NCI-H526 treated with DMSO at 0.1 percent for 48 hours (cell line): ENCODE measurements at regions not wholly inside any gene's neighbourhood (a gene's known extent, or its start where the extent isn't known, plus 50 kb on each side); places are given as distances from the start of the nearest gene placed in this dataset.
"Not testable (repeated sequence)": the region's sequence is repeated elsewhere in the genome, so short reads cannot be mapped to it uniquely, and the experiment has no call there.

Experiments
- DNase-seq: peaks from one replicate; lab custom pipeline; 2025; lab: John Stamatoyannopoulos, UW

DNA sequence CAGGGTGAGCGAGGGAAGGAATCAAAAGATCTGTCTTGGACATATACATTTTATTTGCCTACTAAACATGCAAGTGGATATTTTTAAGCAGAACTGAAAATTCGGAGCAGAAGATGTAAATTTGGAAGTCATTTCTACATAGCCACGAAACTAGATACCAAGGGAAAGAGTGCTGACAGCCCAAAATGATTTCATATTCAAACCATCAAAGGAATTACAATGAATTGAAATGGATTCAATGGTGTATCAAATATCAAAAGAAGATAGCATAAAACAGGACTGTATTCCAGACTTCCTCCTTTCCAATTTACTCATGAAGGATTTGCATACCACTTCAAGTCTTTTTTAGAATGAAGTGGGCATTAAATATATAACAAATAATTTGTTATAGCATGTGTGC is 313.5 kb upstream of the KITLG start:
- DNase-seq, result peak; percentile 58

DNA sequence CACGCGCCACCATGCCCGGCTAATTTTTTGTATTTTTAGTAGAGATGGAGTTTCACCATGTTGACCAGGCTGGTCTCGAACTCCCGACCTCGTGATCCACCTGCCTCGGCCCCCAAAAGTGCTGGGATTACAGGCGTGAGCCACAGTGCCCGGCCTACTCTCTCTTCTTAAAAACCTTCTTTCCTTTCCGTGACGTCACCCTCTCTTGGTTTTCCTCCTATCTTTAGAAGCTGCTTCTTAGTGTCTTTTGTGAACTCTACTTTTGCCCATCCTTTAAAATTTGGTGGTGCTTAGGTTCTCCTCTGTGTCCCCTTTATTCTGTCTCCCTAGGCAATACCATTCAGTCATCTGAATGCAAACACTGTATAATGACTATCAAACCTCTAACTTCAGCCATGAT is 311.2 kb upstream of the KITLG start:
- not testable (repeated sequence) for DNase-seq

DNA sequence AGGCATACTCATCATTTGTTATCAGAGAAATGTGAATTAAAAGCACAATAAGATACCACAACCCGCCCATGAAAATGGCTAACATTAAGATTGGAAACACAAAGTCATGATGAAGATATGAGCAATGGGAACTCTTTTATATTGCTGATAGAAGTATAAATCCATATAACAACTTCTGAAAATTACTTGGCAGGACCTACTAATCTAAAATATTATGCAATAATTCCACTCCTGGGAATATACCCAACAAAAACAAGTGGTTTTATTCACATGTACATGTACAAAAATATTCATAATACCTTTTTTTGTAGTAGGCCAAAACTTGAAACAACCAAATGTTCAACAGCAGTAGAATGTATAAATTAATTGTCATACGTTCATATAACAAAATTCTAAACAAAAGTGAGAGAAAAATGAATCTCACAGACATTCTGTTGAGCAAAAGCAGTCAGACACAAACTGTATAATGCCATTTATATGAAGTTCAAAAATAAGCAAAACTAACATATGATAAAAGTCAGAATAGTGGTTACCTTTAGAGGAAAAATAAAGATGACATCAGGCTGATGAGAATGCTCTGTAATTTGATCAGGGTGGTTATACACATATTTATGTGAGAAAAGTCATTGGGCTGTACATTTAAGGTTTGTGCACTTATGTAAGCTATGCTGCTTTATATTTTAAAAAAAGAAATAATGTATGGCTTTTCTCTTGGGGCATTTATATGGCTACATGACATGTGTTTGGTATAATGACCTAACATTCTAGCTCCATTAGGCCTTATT is 309.2 kb upstream of the KITLG start:
- no peak for DNase-seq

DNA sequence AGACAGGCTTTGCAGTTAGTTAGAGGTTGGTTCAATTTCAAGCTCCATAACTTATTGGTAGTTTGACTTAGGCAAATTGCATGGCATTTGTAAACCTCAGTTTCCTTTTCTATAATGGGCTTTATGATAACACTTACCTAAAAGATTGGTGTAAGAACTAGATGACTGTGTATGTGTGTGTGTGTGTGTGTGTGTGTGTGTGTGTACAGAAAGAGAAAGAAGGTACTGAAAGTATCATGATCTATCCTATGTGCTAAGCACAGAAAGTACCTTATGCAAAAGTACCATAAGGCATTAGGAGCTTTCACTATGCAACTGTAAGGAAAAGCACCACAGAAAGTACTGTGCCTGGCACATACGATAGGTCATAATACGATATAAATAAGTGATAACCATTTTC is 304.3 kb upstream of the KITLG start:
- DNase-seq, result no peak

DNA sequence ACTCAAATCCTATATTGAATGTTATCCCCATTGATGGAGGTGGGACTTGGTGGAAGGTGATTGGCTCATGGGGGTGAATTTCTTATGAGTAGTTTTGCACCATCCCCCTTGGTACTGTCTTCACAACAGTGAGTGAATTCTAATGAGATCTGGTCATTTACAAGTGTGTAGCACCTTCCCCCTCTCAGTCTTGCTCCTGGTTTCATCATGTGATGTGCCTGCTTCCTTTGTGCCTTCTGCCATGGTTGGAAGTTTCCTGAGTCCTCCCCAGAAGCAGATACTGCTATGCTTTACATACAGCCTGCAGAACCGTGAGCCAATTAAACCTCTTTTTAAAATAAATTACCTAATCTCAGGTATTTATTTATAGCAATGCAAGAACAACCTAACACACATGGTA is 302.4 kb upstream of the KITLG start:
- no peak for DNase-seq

DNA sequence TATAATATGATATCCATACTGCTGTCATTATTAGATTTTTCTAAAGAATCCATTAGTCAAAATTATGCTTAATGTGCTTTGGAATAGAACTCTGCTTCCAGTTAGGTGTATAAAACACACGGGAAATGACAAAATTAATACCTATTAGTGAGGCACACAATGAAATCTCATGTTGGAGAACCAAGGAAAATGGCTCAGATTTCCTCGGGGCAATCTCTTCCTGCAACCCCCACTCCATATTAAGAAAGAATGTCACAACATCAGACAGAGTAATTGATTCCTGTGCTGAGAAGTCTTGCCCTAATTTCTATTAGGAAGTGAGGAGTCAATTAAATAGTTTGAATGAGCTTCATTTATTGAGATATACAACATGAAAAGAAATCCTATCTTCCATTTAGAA is 299.8 kb upstream of the KITLG start:
- DNase-seq, result no peak

DNA sequence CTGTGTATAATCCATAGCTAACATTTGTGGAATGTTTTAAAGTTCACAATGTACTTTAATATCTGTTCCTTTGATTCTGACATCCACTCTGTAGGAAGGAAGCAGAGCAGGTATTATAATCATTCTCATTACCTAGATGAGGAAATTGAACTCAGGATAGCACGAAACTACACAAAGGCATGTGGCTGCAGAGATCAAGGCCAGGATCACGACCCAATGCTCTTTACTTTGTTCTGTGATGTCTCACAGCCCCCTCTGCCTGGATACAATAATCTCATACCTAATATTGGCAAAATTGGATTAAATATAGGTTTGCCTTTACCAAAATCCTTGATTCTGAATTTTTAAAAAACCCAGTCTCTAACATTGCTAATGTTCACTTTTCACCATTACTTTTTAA is 298.0 kb upstream of the KITLG start:
- no peak for DNase-seq

DNA sequence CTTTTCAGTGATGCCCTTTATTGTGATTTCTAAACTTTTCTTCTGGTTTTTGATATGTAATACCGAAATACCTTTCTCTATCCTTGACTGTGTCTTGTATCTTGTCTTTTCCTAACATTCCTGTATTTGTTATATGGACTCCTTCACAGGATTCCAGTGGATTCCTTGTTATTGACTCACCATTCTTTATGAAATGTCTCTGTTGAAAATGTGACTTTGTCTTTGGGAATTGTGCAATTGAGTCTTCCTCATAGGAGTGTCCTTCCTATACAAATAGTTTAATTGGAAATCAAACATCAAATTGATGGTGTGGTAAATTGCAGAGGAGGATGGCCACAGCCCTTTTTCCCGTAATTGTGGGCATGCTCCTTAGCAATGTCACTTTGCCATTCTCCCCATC is 296.6 kb upstream of the KITLG start:
- DNase-seq, result no peak

DNA sequence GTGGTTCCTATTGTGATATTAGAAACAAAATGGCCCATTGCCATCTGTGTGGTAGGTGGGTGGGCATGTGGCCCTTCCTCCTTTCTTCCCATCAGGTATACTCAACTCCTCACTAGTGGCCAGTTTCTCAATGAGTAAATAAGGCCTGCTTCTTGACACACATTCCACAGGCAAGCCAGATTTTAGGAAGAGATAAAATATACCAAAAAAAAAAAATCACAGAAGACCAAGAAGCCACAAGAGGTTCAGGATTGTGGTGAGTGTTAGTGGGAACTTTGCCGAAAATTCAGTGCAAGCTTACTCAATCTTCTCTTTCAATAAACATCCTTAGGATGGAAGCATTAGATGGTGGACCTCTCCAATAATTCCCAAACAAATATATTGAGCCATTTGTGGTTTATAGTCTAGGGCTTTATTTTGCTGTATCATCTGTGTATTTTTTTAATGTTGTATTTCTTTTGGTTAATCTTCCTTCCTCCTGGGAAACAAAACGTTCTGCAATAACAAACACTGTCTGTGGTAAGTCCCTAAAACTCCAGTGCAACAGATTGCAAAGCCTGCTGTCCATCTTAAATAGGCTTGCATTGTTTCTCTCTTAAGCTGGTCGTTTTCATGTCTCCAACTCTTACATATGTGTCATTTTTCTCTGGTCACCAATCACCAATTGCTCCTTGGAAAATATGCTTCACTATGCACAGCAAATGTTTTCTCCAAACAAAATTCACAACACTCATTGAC is 289.9 kb upstream of the KITLG start:
- no peak for DNase-seq

DNA sequence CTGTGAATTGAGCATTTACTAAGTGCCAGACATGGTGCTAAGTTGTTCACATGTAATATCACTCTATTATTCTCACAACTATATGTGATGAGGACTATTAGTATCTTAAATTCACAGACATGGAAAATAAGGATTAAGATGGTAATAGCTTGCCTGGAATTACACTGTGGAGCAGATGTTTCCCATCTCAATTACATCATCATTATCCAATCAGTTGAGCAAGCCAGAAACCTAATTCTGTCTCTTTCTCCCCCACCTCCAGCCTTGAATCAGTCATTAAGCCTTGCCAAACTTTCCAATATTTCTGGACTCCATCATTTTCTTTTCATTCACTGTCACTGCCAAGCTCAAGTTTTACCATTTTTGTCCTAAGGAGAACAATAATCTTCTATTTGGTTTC is 287.8 kb upstream of the KITLG start:
- no peak for DNase-seq

DNA sequence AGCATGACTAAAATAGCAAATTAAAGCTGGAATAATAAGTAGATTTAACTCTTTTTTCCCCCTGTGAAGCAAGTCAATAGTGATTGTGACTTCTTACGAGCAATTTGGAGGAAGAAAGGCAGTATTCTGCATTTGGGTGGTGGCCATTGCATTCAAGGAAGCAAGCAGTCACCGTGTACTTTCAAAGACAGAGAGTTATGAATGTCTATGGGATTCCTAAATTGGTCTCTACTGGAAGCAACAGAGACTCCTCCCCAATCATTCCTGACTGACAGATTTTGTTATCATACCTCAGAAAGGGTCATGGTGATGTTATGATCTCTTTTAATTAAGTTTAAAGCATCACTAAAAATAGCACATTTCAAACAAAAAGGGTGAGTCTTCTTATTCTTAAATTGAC is 287.2 kb upstream of the KITLG start:
- no peak for DNase-seq

DNA sequence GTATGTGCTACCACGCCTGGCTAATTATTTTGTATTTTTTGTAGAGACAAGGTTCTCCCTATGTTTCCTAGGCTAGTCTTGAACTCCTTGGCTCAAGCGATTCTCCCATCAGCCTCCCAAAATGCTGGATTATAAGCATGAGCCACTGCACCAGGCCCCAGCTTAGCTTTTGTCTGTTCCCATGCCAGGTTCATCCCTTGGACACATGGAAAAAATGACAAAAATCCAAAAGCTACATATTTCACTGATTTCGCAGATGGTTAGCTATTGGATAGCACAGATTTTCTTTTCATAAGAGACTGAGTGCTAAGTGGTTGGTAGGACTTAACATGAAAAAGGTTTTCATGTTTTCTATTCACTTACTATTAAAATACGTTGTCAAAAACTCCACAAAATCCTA is 286.6 kb upstream of the KITLG start:
- DNase-seq, result no peak

DNA sequence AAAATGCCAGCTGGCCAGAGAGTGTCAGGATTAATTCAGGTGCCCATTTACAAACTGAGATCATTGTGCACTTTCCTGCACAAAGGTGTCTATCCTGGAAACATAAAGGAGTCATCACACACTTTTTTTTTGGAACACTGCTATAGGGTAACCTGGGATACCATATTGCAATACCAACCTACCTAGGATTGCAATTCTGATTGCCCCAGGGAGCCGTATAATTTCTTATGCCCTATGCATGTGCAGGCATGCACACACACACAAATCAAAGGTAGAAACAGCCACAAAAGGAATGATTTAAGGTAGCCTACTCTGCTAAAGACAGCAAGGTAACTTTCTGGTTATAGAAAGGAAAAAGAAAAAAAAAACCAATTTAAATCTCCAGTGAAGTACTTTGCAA is 285.3 kb upstream of the KITLG start:
- no peak for DNase-seq

DNA sequence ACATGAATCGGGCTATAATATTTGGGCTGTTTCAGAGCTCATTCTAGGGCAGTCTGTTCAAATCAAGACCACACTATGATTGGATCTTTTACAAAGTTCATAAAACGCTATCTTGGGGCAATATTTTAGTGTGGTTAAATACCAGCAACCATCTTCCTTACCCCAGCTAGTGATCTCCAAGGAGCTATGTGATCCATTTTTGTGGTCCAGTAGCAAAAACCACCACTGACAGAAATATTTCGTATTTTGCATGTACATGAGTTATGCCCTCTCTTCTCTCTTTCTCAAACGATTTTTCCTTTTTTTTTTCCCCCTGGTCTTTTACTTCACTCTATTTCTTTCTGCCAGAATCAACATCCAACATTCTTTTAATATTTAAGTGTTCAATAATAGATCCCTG is 280.6 kb upstream of the KITLG start:
- DNase-seq, result no peak

DNA sequence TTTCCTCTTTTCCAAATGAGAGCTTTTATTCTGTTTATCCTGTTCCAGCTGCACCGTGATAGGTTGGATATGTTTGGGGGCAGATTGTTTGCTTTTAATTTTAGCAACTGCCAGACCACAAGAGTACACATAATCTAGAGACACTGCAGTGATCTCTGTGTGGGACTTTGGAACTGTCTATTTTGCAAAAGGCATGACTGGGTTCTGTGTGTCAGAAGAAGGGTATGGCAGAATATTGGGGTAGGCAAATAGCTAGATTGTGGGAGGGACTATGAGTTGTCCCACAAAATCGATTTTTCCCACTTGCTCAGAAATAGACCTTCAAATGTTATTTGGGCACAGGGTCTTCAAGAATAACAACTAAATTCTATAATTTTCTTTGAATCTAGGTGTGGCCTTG is 275.9 kb upstream of the KITLG start:
- no peak for DNase-seq

DNA sequence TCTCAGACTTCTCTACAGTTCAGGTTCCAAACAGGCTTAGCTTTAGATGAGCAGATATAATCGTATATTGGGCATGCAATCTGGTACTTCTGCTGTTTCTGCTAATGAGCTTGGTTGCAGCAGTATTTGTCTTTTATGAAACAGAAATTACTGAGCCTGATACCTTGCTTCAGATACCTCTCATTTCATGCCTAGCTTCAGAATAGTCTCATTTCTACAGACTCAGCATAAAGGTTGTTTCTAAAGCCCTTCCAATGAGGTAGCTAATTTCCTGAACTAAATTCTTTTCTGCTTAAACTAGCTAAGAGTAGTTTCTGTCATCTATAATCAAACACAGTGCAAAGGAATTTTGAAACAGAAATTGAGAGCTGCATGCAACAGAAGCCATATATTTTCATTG is 275.0 kb upstream of the KITLG start:
- no peak for DNase-seq

DNA sequence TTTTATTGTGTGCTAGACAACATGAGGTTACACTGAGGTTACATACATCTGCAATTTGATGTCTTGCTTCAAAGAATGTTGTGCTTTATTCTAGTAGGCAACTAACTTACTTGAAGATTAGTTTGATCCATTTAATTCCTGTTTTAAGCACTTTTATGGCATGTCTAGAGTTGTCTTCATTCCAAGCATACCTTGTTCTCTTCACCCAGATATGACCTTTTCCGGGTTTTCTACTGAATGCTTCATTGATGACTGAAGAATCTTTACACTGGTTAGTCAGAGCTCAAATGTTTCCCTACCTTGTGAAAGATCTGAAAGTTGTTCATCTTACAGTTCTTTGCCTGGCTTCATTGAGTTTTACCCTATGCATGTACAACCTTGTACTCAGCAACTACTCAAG is 274.0 kb upstream of the KITLG start:
- no peak for DNase-seq

DNA sequence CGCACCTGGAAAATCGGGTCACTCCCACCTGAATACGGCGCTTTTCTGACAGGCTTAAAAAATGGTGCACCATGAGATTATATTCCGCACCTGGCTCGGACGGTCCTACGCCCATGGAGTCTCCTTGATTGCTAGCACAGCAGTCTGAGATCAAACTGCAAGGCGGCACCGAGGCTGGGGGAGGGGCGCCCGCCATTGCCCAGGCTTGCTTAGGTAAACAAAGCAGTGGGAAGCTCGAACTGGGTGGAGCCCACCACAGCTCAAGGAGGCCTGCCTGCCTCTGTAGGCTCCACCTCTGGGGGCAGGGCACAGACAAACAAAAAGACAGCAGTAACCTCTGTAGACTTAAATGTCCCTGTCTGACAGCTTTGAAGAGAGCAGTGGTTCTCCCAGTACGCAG is 267.0 kb upstream of the KITLG start:
- not testable (repeated sequence) for DNase-seq

DNA sequence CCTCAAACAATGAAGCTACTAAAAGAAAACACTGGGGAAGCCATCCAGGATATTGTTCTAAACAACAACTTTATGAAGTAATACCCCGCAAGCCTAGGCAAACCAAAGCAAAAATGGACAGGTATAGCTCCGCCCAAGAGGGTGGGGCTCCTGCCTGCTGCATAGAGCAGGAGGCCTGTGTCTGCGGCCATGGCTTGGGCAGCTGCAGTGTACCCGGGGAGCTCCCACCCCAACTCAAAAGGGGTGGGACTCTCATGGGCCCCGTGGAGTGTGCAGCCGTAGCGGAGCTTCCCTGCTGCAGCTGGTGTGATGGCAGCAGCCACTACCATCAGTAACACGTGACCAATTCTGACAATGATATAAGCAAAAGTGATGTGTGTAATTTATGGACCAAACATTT is 264.2 kb upstream of the KITLG start:
- no peak for DNase-seq

DNA sequence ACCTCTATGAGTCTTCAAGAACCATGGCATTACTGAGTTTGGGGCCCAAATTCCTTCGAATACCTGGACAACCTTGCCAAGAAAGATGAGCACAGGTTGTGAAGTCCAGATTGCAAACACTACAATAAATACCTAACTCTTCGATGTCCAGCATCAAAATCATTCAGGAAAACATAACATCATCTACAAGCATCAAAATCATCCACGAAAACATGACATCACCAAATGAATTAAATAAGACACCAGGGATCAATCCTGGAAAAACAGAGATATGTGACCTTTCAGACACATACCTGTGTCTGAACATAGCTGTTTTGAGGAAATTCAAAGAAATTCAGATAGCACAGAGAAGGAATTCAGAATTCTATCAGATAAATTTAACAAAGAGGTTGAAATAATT is 262.0 kb upstream of the KITLG start:
- no peak for DNase-seq

DNA sequence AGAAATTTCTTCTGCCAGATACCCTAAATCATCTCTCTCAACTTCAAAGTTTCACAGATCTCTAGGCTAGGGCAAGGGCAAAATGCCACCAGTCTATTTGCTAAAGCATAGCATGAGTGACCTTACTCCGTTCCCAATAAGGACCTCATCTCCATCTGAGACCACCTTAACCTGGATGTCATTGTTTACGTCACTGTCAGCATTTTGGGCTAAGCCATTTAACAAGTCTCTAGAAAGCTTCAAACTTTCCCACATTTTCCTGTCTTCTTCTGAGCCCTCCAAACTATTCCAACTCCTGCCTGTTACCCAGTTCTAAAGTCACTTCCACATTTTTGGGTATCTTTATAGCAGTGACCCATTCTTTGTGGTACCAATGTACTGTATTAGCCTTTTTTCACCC is 259.2 kb upstream of the KITLG start:
- DNase-seq, result no peak

DNA sequence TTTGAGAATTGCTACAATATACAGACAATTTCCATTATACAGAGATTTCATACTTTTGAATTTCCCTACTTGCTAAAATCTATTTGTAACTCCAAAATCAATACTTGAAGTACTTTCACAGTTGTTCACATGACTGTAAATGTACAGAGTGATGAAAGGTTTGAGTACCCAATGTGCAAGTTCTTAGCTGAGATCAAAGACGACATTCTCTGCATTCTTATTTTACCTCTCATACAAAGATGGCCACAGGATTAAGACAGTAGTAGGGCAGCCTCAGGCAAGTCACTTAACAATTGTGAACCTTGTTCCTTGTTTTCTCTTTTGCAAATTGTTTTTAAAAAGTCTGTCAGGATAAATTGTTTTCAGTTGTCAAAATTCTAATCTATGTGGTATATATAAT is 255.9 kb upstream of the KITLG start:
- DNase-seq, result no peak

DNA sequence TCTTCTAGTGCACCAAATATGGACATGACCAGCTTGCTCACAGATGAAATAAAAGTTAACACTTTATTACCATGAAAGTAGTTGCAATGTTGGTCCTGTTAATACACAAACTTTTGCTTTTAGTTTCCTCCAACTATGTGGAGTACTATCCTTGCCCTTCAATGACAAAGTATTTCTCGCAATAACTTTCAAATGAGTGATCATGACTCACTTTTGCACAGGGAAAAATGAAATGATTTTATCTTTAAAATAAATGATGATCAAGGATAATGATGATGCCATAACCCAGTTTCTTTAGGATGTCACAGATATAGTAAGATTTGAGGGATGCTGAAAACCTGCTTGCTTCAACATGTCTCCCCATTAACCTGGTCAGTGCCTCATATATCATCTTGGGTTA is 254.0 kb upstream of the KITLG start:
- DNase-seq, result no peak

DNA sequence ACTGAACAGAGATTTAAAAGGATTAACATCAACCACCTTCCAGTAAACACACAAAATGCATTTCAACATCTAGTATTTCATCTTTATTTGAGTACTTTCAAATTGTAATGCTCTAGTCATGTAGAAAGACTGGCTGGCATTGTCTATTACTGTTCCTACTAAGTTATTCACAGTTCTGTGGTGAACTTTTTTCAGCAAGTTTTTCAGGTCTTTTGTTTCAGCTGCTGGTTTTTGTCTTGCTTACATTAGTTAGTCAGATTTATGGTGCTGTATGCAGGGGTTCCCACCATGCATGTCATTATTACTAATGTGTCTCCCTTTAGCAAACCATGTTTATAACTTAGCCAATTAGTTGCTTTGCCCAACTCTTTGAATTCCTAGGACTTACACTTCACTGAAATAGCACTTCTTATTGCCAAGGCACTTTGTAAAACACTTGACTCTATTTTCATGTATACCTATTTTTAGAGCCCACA is 253.4 kb upstream of the KITLG start:
- no peak for DNase-seq
